H1 (cell line): ENCODE measurements at regions not wholly inside any gene's neighbourhood (a gene's known extent, or its start where the extent isn't known, plus 50 kb on each side); places are given as distances from the start of the nearest gene placed in this dataset.

Experiments
- CTCF ChIA-PET: fragments of 300-600 bp; sonication (Branson Sonifier 250); formaldehyde crosslinking; loops from one replicate; lab custom pipeline; 2021; ENCODE audit not compliant: partially characterized antibody; lab: Charles Lee
- POLR2A ChIA-PET: fragments of 300-600 bp; sonication (Branson Sonifier 250); formaldehyde crosslinking; loops from one replicate; lab custom pipeline; 2021; ENCODE audit warnings: inconsistent platforms; ENCODE audit not compliant: partially characterized antibody; lab: Charles Lee
- DNase-seq, 2 experiments: peaks; one replicate each; pipeline versions ENCODE4 v3.0.0 to v3.0.0-alpha.2; 2010 to 2022; ENCODE audit warnings: low spot score in 2 of 2, low read depth in 1 of 2, mixed read lengths in 1 of 2
- FAIRE-seq: peaks from 2 replicates; lab custom pipeline; 2011; peaks lifted over from hg19 to GRCh38; lab: Jason Lieb, UNC
- H2AFZ ChIP-seq: 2 replicates; pipeline ENCODE4 v1.8.1; 2012; ENCODE audit warnings: low read length, inconsistent platforms
- H2AK5ac ChIP-seq: 2 replicates; pipeline ENCODE4 v1.6.1; 2013; ENCODE audit warnings: low read depth, low read length
- H2BK120ac ChIP-seq: replicated peaks from 2 replicates; pipeline ENCODE3; 2013; ENCODE audit warnings: low read depth, low read length, inconsistent platforms
- H2BK12ac ChIP-seq: 2 replicates; pipeline ENCODE4 v1.6.1; 2013; ENCODE audit warnings: low read depth, low read length
- H2BK15ac ChIP-seq: 2 replicates; pipeline ENCODE4 v1.6.1; 2013; ENCODE audit warnings: low read length
- H2BK20ac ChIP-seq: 2 replicates; pipeline ENCODE4 v1.6.1; 2013; ENCODE audit warnings: low read length
- H2BK5ac ChIP-seq: 2 replicates; pipeline ENCODE4 v1.6.1; 2013; ENCODE audit warnings: low read depth, low read length
- H3K14ac ChIP-seq: 2 replicates; pipeline ENCODE4 v1.6.1; 2013; ENCODE audit warnings: inconsistent platforms; ENCODE audit not compliant: insufficient read length
- H3K18ac ChIP-seq: 2 replicates; pipeline ENCODE4 v1.6.1; 2013; ENCODE audit warnings: low read length; ENCODE audit errors: extremely low read depth
- H3K23ac ChIP-seq: 2 replicates; pipeline ENCODE4 v1.6.1; 2013; ENCODE audit warnings: inconsistent platforms; ENCODE audit not compliant: insufficient read length
- H3K23me2 ChIP-seq: 2 replicates; pipeline ENCODE4 v1.6.1; 2013; ENCODE audit warnings: low read depth, low read length
- H3K27ac ChIP-seq: 2 replicates; pipeline ENCODE4 v1.6.1; 2011; ENCODE audit warnings: low read depth, low read length, inconsistent platforms
- H3K27me3 ChIP-seq, 4 experiments: replicated peaks in 1 of 4; 1 replicate in 1 of 4; 2 replicates in 3 of 4; pipeline versions ENCODE4 v1.6.1 to v1.8.1; 2011 to 2013; ENCODE audit warnings: low read length in 3 of 4, mild to moderate bottlenecking in 3 of 4, inconsistent platforms in 2 of 4, mixed read lengths in 2 of 4, moderate library complexity in 1 of 4; ENCODE audit not compliant: control insufficient read depth in 3 of 4, insufficient read depth in 3 of 4; ENCODE audit errors: extremely low read depth in 1 of 4
- H3K36me3 ChIP-seq, 4 experiments: 2 replicates each; pipeline versions ENCODE4 v1.6.1 to v1.8.1; 2011 to 2013; ENCODE audit warnings: mild to moderate bottlenecking in 4 of 4, low read length in 3 of 4, moderate library complexity in 2 of 4, control low read depth in 1 of 4, inconsistent platforms in 1 of 4; ENCODE audit not compliant: insufficient read depth in 4 of 4, control insufficient read depth in 2 of 4
- H3K4ac ChIP-seq: replicated peaks from 2 replicates; pipeline ENCODE3; 2013; ENCODE audit warnings: low read length, low read depth, mixed read lengths, inconsistent platforms; ENCODE audit not compliant: insufficient read length
- H3K4me1 ChIP-seq, 4 experiments: replicated peaks in 1 of 4; 1 replicate in 1 of 4; 2 replicates in 3 of 4; pipeline versions ENCODE4 v1.6.1 to v1.8.1; 2011 to 2013; ENCODE audit warnings: low read length in 3 of 4, inconsistent platforms in 2 of 4, mixed read lengths in 1 of 4; ENCODE audit not compliant: insufficient read depth in 4 of 4, control insufficient read depth in 3 of 4
- H3K4me2 ChIP-seq, 2 experiments: 2 replicates each; pipeline versions ENCODE4 v1.6.1 to v1.8.1; 2011 to 2013; ENCODE audit warnings: low read depth in 2 of 2, low read length in 2 of 2, control low read depth in 1 of 2, inconsistent platforms in 1 of 2, mild to moderate bottlenecking in 1 of 2; ENCODE audit not compliant: insufficient read depth in 1 of 2
- H3K4me3 ChIP-seq, 4 experiments: fragments of 200-600, 300-600 bp in 1 of 4; sonication (generic), shearing (Covaris generic), sonication (Bioruptor Twin) in 1 of 4; 2 replicates each; pipeline versions ENCODE4 v1.5.1 to v1.8.1; 2011 to 2016; ENCODE audit warnings: low read length in 4 of 4, low read depth in 3 of 4, control low read depth in 2 of 4, inconsistent platforms in 2 of 4, mild to moderate bottlenecking in 2 of 4, mixed read lengths in 1 of 4, moderate library complexity in 1 of 4; ENCODE audit not compliant: insufficient read depth in 2 of 4; ENCODE audit errors: extremely low read depth in 1 of 4
- H3K56ac ChIP-seq: replicated peaks from 2 replicates; pipeline ENCODE3; 2013; ENCODE audit warnings: low read depth, mild to moderate bottlenecking, mixed read lengths, low read length, inconsistent platforms; ENCODE audit not compliant: insufficient read length
- H3K79me1 ChIP-seq: 2 replicates; pipeline ENCODE4 v1.6.1; 2013; ENCODE audit warnings: low read depth, low read length, control low read depth
- H3K79me2 ChIP-seq, 2 experiments: 2 replicates each; pipeline versions ENCODE4 v1.6.1 to v1.8.1; 2012 to 2013; ENCODE audit warnings: low read length in 2 of 2, mild to moderate bottlenecking in 2 of 2, inconsistent platforms in 1 of 2; ENCODE audit not compliant: insufficient read depth in 2 of 2, control insufficient read depth in 1 of 2
- H3K9ac ChIP-seq, 4 experiments: replicated peaks in 1 of 4; 1 replicate in 1 of 4; 2 replicates in 3 of 4; pipeline versions ENCODE4 v1.6.1 to v1.8.1; 2011 to 2013; ENCODE audit warnings: low read depth in 3 of 4, low read length in 3 of 4, control low read depth in 2 of 4, mild to moderate bottlenecking in 2 of 4, moderate library complexity in 2 of 4, inconsistent platforms in 1 of 4; ENCODE audit errors: extremely low read depth in 1 of 4
- H3K9me3 ChIP-seq, 2 experiments: 2 replicates each; pipeline versions ENCODE4 v1.6.1 to v1.8.1; 2012 to 2013; ENCODE audit warnings: mild to moderate bottlenecking in 2 of 2, moderate library complexity in 2 of 2, control low read depth in 1 of 2, inconsistent platforms in 1 of 2, low read depth in 1 of 2, low read length in 1 of 2, mixed read lengths in 1 of 2; ENCODE audit not compliant: insufficient read depth in 2 of 2
- H4K20me1 ChIP-seq, 2 experiments: replicated peaks in 1 of 2; 2 replicates each; pipeline versions ENCODE3 to v1.8.1; 2011 to 2013; ENCODE audit warnings: inconsistent platforms in 2 of 2, low read length in 2 of 2, mild to moderate bottlenecking in 1 of 2; ENCODE audit not compliant: insufficient read depth in 2 of 2, control insufficient read depth in 1 of 2
- H4K5ac ChIP-seq: 2 replicates; pipeline ENCODE4 v1.6.1; 2013; ENCODE audit warnings: low read length, low read depth, mixed read lengths, inconsistent platforms; ENCODE audit not compliant: insufficient read length
- H4K8ac ChIP-seq: 2 replicates; pipeline ENCODE4 v1.8.0; 2013; ENCODE audit warnings: mild to moderate bottlenecking, moderate library complexity, low read length, inconsistent platforms; ENCODE audit not compliant: insufficient read depth; ENCODE audit errors: extremely low read depth
- H4K91ac ChIP-seq: replicated peaks from 2 replicates; pipeline ENCODE3; 2013; ENCODE audit warnings: low read length, mixed read lengths, inconsistent platforms; ENCODE audit not compliant: insufficient read length
- E2F6 ChIP-seq: IDR thresholded peaks from 2 replicates; pipeline ENCODE4 v1.6.1; 2012; ENCODE audit warnings: inconsistent platforms
- WGBS, 2 experiments: shearing (Covaris generic) in 1 of 2; methylation state at CpG; one replicate each; pipeline versions ENCODE4 v1.1.6 to v1.1.7; 2013 to 2015; ENCODE audit warnings: low lambda C conversion rate in 2 of 2, mixed read lengths in 2 of 2, inconsistent platforms in 1 of 2, low coverage in 1 of 2, missing lambda C conversion rate in 1 of 2; ENCODE audit not compliant: insufficient replicate concordance in 2 of 2, insufficient coverage in 1 of 2, insufficient read length in 1 of 2; ENCODE audit errors: extremely low coverage in 1 of 2, missing lambda C conversion rate in 1 of 2; 5-methylcytosine and 5-hydroxymethylcytosine counted together

GRCh38 chr6:11432091-11432490 is 105.5 kb upstream of the TMEM170B start:
- TF ChIP-seq E2F6: no peak
- Histone ChIP-seq H2BK120ac (no peak overlapping the region), H2BK5ac (no peak overlapping the region), H3K9me3 (no peaks in the 10 kb centered on the region), H3K56ac (no peak overlapping the region), H3K4ac (no peak overlapping the region), H4K8ac (no peak overlapping the region), H2BK20ac (no peak overlapping the region), H3K4me2 (no peak overlapping the region), H3K27me3 (no peaks in the 10 kb centered on the region), H3K23ac (no peak overlapping the region), H3K79me1 (0 out of 2 replicates have a peak, but pooled peaks cover 2% of the 10 kb centered on the region), H2BK15ac (no peak overlapping the region), H4K91ac (no peak overlapping the region), H3K36me3 (no peaks in the 10 kb centered on the region), H3K14ac (no peak overlapping the region), H4K5ac (no peak overlapping the region), H3K4me3 (no peak overlapping the region), H2BK12ac (no peak overlapping the region), H2AK5ac (no peak overlapping the region), H3K18ac (no peak overlapping the region), H3K79me2 (no peaks in the 10 kb centered on the region), H2AFZ (no peak overlapping the region), H3K9ac (no peak overlapping the region), H3K23me2 (peaks cover 4% of the 10 kb centered on the region; the same call in 1 of the 2 replicates), H3K27ac (no peak overlapping the region), H3K4me1 (peaks cover 0 to 11% (median 6%) of the 10 kb centered on the region in 4 experiments; a peak in 2 of 7 replicates), H4K20me1 (peaks cover 0 to 4% of the 10 kb centered on the region in 2 experiments)
- FAIRE-seq (no peak), DNase-seq (no peak)
- 80% methylated on average over 6 of the region's 6 CpGs; no CpG with 5 or more reads in 1 of the 2 experiments for WGBS, 2 experiments
- ChIA-PET CTCF (interaction anchor here (1.0 to 2.1 kb wide), 3 partner anchors 12 to 122 kb away, joined by 3 to 10 read pairs (median 5); no protein-coding TSS in a partner anchor), POLR2A (interaction anchor here (1.0 to 1.5 kb wide), 2 partner anchors 10 to 270 kb away, joined by 3 read pairs; no protein-coding TSS in a partner anchor)
